ENCODE measurements at regions not wholly inside any gene's neighbourhood (a gene's known extent, or its start where the extent isn't known, plus 50 kb on each side); places are given as distances from the start of the nearest gene placed in this dataset.

- peak; percentile 30 for DNase-seq
Observed at GRCh38 chr6:44682280-44682679, 294.8 kb downstream of the CDC5L start.

GRCh38 chr6:44682987-44683779 is 295.7 kb downstream of the CDC5L start:
- peak; percentile 28 for DNase-seq

- peak; percentile 9 for DNase-seq
Observed at GRCh38 chr6:44685213-44685612, 297.7 kb downstream of the CDC5L start.

GRCh38 chr6:44696099-44696498 is 308.6 kb downstream of the CDC5L start:
- no peak for DNase-seq

GRCh38 chr6:44696686-44697085 is 309.2 kb downstream of the CDC5L start:
- no peak for DNase-seq

GRCh38 chr6:44697327-44697726 is 309.8 kb downstream of the CDC5L start:
- no peak for DNase-seq

GRCh38 chr6:44698602-44699001 is 311.1 kb downstream of the CDC5L start:
- no peak for DNase-seq

GRCh38 chr6:44699082-44699481 is 311.6 kb downstream of the CDC5L start:
- DNase-seq, result no peak

- DNase-seq, result no peak
Observed at GRCh38 chr6:44699851-44700250, 312.3 kb downstream of the CDC5L start.

GRCh38 chr6:44700422-44700821 is 312.9 kb downstream of the CDC5L start:
- DNase-seq, result no peak

- no peak for DNase-seq
Observed at GRCh38 chr6:44701038-44701636, 313.6 kb downstream of the CDC5L start.

GRCh38 chr6:44701637-44702101 is 314.2 kb downstream of the CDC5L start:
- no peak for DNase-seq

- DNase-seq, result no peak
Observed at GRCh38 chr6:44702292-44702691, 314.8 kb downstream of the CDC5L start.

- peak; percentile 64 for DNase-seq
Observed at GRCh38 chr6:44704240-44705150, 317.0 kb downstream of the CDC5L start.

GRCh38 chr6:44705596-44705995 is 318.1 kb downstream of the CDC5L start:
- DNase-seq, result no peak

- DNase-seq, result no peak
Observed at GRCh38 chr6:44706011-44706410, 318.5 kb downstream of the CDC5L start.

GRCh38 chr6:44708208-44708607 is 320.7 kb downstream of the CDC5L start:
- no peak for DNase-seq

- no peak for DNase-seq
Observed at GRCh38 chr6:44712353-44713111, 325.0 kb downstream of the CDC5L start.

- DNase-seq, result no peak
Observed at GRCh38 chr6:44715188-44715587, 327.7 kb downstream of the CDC5L start.

- no peak for DNase-seq
Observed at GRCh38 chr6:44715925-44716324, 328.4 kb downstream of the CDC5L start.

- DNase-seq, result no peak
Observed at GRCh38 chr6:44717431-44717830, 329.9 kb downstream of the CDC5L start.

- DNase-seq, result no peak
Observed at GRCh38 chr6:44721954-44722578, 334.6 kb downstream of the CDC5L start.

All from activated CD8-positive, alpha-beta memory T cell treated with anti-CD3 and anti-CD28 coated beads for 24 hours (primary cell).